ENCODE measurements at regions not wholly inside any gene's neighbourhood (a gene's known extent, or its start where the extent isn't known, plus 50 kb on each side); places are given as distances from the start of the nearest gene placed in this dataset.
"Not testable (repeated sequence)": the region's sequence is repeated elsewhere in the genome, so short reads cannot be mapped to it uniquely, and the experiment has no call there.

GRCh38 chr2:43009448-43009847, 217.0 kb downstream of the ZFP36L2 start:
- peak; percentile 2 for DNase-seq

- DNase-seq: peak; percentile 9
These were observed 216.0 kb upstream of the HAAO start for GRCh38 chr2:43008388-43008787.

- DNase-seq: no peak
These were observed 215.5 kb upstream of the HAAO start for GRCh38 chr2:43007901-43008300.

- peak; percentile 26 for DNase-seq
These were observed 214.6 kb upstream of the HAAO start for GRCh38 chr2:43006834-43007543.

DNA sequence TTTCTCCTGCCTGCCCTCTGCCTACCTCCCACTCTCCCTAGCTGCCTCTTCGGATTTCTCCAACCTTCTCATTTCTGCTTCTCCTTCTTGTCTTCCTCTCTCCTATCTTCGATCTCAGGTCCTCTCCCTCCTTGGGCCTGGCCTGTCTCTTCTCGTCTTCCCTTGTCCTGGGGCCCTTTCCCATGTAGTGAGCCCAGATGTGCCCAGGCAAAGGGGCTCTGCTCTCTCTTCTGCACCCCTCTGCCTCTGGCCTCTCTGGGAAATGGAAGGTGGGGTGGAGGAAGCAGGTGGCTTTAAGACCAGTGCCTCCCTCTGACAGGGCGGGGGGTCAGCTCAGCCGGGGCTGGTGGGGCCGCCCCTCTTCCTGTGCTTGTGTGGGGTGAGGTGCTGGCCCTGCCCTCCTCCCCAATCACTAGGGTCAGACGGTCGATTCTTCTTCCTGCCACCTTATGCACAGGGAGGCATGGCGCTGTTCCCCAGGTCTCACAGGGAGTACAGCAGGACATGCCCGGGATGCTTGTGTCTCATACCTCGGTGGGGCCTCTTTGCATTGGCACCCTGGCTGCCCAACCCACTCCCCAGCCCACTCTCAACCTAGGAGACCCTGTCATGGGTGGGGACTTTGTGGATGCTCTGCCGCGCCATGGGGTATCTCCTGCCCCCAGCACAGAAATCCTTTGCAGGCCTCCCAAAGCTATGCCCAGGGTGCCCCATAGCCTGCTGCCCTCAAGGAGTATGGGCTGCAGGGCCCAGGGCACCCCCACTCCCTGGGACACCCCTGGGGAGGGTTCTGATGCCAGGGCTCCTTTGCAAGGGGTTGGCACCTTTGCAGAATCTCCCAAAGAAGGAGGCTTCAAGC, 213.8 kb upstream of the HAAO start:
- peak; percentile 17 for DNase-seq

DNA sequence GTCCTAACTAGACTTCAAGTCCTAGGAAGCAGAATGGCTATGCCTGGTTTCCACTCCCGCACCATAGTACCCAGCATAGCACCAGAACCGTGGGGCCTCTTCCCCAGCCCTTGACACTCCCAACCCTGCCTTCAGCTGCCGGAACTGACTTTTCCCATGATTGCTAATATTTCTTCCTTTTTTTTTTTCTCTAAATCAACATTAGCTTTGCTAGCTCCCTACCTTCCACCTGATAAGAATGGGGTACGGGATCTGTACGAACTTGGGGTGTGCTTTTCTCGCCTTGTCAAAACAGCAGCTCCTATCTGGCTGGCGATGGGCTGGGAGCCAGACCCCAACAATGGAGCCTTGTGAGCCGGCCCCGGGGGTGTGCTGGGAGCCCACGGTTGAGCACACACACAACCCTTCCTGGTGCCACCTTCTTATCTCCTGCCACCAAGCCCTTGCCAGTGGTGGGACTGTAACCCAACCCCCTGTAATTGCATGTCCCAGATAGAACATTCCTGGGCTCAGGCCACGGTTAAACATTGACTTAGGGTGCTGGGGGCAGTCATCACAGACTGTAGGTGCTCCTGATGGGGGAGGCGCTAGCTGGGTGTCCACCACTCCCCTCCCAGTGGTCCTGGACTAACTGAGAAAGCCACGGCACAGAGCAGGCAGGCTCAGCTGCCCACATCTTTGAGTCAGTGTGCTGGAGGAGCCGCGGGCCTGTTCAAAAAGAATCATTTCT, 213.0 kb upstream of the HAAO start:
- peak; percentile 13 for DNase-seq

DNA sequence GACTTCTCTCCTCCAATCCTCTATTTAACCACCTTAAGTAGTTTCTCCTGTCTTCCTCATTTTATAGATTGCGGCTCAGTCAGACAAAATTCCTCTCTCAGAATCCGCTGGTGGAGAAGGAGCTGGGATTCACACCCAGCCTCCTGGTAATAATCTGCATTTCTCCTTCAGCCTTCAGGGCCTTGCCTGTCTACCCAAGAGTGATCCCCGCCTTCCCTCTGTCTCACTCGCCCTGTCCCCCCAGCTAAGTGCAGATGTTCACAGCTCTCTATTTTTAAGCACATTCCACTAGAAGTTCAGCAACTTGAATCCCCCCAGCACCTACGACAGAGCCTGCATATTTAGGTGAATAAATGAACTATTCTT, 212.5 kb upstream of the HAAO start:
- no peak for DNase-seq

GRCh38 chr2:43004126-43004865, 211.9 kb upstream of the HAAO start:
- DNase-seq: peak; percentile 8

GRCh38 chr2:43003702-43004101, 211.3 kb upstream of the HAAO start:
- DNase-seq: peak; percentile 0

DNA sequence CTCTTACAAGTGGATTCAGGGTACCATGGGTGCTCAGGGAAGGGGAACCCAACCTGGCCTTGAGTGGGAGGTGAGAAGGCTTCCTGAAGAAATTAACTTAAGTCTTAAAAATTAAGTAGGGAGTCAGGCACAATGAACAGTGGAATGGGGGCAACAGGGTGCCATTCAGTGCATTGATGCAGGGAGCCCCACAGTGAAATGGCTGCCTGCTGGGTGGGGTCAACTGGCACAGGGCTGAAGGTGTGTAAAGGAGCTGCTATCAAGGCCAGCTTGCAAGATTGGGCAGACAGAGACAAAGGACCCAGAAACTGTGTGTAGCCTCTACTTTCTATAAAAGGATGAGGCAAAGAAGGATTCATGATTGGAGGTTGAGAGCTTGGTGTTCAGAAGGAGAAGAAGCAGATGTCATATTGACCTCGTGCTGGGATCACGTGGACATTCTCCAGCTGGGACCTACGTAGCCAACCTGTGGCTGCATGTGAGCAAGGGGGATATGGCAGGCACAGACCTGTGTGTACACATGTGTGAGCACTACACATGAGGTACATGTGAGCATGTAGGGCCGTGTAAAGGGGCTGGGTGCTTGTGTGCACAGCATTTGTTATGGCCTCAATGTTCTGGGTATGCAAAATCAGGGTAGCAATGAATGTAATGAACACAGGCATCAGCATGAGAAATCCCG, 209.5 kb upstream of the HAAO start:
- peak; percentile 4 for DNase-seq

DNA sequence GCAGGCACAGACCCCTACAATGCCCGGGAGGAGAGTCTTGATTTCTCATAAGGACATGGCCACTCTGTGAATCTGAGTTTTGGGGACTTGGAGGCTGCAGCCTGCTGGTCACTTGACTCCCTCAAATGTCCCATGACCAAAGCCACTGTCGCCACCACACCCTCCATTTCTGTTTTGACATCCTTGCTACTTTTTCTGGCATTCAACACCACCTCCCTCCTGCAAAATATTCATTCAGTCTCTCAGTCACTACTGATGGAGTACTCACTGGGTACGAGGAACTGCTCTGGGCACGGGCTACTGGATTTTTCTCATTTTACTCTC, 208.6 kb upstream of the HAAO start:
- no peak for DNase-seq

DNA sequence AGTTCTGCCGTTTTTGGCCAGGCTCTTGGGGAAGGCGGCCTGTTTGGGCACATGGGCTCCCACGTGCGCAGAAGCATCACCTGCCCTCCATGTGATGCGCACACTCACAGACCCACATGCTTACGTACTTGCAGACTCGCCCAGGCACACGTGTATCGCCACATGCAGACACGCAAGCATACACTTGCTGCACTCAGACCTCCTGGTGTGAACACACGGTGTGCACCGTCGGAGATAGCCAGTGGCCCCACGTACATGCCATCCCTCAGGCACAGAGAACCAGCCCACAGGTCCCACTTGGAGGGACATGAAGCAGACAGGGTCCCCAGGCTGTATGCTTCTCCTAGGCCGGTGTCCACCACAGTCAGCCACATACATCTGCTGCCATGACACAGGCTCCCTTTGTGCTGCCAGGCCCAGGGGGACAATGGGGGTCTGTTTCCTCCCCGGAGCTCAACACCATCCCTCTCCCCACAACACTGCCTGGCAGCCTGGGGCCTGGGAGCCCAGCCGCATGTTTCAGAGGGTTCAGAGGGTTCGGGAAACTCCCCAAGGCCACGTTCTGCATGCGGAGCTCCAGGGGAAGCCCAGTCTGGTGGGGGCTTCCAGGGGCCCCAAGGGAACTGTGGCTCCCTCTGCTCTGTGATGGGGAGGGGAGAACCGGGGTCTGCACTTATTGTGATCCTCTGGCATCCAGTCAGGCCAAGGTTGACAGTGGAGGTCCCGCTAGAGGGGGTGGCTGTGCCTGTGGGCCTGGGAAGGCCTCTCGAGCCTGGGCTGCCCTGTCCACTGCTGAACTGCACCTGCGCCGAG, 208.1 kb upstream of the HAAO start:
- DNase-seq: peak; percentile 14

- peak; percentile 11 for DNase-seq
These were observed 207.5 kb upstream of the HAAO start for GRCh38 chr2:42999856-43000241.

DNA sequence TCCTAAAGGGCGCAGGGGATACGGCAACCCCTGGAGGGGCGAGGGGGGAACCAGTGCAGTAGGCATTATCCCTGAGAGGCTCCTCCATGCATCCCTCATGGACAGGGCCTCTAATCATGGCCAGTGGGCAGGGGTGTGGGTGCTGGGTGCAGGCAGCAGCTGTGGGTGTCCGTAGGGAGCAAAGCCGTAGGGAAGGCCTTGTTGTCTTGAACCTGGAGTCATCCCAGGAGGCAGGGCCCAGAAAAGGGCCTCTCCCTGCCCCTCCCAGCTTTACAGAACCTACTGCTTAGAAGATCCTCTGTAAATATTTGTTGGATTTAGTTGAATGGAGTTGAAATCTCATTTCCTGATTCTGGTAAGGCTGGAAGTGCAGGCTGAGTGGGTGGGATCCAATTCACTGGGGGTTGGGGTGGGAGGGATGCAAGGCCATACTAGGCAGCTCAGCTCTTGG, 207.0 kb upstream of the HAAO start:
- DNase-seq: peak; percentile 24

GRCh38 chr2:42998721-42999120, 206.3 kb upstream of the HAAO start:
- peak; percentile 15 for DNase-seq

DNA sequence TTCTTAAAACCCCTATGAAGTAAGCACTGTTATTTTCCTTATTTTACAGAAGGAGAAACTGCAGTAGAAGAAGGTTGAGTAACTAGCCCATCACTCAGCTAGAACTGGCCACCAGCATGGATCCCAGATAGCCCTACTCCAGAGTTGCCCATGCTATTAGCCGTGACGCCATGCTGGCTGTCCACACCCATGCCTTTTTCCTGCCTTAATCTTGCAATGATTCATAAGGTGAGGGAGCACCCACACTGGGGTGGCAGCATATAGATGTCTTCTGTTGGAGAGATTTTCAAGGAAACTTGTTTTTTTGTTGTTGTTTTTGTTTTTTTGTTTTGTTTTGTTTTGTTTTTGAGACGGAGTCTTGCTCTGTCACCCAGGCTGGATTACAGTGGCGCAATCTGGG, 204.1 kb upstream of the HAAO start:
- no peak for DNase-seq

GRCh38 chr2:42995752-42996422, 203.5 kb upstream of the HAAO start:
- no peak for DNase-seq

DNA sequence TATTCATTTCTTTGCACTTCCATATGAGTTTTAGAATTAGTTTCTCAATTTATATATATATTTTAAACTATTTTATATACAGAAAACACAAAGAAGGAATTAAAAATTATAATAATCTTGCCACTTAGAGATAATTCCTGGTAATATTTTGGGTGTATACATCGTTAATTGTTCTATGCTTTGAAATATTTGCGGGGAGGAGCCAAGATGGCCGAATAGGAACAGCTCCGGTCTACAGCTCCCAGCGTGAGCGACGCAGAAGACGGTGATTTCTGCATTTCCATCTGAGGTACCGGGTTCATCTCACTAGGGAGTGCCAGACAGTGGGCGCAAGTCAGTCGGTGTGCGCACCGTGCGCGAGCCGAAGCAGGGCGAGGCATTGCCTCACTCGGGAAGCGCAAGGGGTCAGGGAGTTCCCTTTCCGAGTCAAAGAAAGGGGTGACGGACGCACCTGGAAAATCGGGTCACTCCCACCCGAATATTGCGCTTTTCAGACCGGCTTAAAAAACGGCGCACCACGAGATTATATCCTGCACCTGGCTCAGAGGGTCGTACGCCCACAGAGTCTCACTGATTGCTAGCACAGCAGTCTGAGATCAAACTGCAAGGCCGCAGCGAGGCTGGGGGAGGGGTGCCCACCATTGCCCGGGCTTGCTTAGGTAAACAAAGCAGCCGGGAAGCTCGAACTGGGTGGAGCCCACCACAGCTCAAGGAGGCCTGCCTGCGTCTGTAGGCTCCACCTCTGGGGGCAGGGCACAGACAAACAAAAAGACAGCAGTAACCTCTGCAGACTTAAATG, 197.1 kb upstream of the HAAO start:
- peak; percentile 6 for DNase-seq

GRCh38 chr2:42988055-42988454, 195.7 kb upstream of the HAAO start:
- not testable (repeated sequence) for DNase-seq
